ENCODE measurements at regions not wholly inside any gene's neighbourhood (a gene's known extent, or its start where the extent isn't known, plus 50 kb on each side); places are given as distances from the start of the nearest gene placed in this dataset.

DNA sequence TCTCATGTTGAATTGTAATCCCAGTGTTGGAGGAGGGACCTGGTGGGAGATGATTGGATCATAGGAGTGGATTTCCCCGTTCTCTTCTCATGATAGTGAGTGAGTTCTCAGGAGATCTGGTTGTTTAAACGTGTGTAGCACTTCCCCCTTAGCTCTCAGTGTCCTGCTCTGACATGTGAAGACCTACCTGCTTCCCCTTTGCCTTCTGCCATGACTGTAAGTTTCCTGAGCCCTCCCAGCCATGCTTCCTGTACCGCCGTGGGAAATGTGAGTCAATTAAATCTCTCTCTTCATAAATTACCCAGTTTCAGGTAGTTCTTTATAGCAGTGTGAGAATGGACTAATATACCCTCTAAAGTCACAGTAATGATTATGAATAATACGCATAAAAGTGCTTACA, 248.4 kb upstream of the LRRC7 start:
- no peaks in the 10 kb centered on the region for H3K36me3 ChIP-seq
- H3K4me1 ChIP-seq, result no peaks in the 10 kb centered on the region
- DNase-seq (no peak), ATAC-seq (no peak)
- intact Hi-C loops (cut with DNase I), result no loop called here
- peaks cover 0 to 8% (median under 1%) of the 10 kb centered on the region in 11 donors for H3K9me3 ChIP-seq
- WGBS, 2 donors, result 63 to 67% methylated on average over 5 of the region's 5 CpGs
- H3K4me3 ChIP-seq, result no peak overlapping the region
- TF ChIP-seq, protein P1, sequence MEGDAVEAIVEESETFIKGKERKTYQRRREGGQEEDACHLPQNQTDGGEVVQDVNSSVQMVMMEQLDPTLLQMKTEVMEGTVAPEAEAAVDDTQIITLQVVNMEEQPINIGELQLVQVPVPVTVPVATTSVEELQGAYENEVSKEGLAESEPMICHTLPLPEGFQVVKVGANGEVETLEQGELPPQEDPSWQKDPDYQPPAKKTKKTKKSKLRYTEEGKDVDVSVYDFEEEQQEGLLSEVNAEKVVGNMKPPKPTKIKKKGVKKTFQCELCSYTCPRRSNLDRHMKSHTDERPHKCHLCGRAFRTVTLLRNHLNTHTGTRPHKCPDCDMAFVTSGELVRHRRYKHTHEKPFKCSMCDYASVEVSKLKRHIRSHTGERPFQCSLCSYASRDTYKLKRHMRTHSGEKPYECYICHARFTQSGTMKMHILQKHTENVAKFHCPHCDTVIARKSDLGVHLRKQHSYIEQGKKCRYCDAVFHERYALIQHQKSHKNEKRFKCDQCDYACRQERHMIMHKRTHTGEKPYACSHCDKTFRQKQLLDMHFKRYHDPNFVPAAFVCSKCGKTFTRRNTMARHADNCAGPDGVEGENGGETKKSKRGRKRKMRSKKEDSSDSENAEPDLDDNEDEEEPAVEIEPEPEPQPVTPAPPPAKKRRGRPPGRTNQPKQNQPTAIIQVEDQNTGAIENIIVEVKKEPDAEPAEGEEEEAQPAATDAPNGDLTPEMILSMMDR (IDR thresholded peaks at IDR 0.05), result no peak
- H3K27ac ChIP-seq, result no peak overlapping the region
- H3K27me3 ChIP-seq, result no peaks in the 10 kb centered on the region

DNA sequence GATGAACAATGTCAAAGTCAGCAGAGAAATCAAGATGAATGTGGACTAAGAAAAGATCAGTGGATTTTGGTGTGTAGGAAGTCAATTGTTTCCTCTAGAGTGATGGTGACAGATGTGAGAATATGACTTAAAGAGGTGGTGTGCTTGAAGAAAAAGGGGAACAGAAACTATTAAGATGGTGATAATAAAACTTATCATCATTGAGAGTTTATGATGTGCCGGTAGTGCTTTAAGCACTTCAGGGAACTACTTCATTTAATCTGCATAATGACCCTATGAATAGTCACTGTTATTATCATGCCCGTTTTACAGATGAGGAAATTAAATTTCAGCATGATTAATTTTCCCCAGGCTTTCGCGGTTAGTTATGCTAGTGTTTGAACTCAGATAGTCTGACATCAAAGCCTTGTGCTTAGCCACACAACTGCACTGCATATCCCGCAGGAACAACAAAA, 246.9 kb upstream of the LRRC7 start:
- intact Hi-C loops (cut with DNase I), result no loop called here
- H3K9me3 ChIP-seq, result no peaks in the 10 kb centered on the region
- no peak overlapping the region for H3K27ac ChIP-seq
- no peaks in the 10 kb centered on the region for H3K36me3 ChIP-seq
- no peak for ATAC-seq
- no peak overlapping the region for H3K4me3 ChIP-seq
- 62 to 76% methylated on average over 5 of the region's 5 CpGs for WGBS, 2 donors
- no peak for DNase-seq
- TF ChIP-seq, protein P1 (IDR thresholded peaks at IDR 0.05), result no peak
- no peaks in the 10 kb centered on the region for H3K4me1 ChIP-seq
- H3K27me3 ChIP-seq, result no peaks in the 10 kb centered on the region

DNA sequence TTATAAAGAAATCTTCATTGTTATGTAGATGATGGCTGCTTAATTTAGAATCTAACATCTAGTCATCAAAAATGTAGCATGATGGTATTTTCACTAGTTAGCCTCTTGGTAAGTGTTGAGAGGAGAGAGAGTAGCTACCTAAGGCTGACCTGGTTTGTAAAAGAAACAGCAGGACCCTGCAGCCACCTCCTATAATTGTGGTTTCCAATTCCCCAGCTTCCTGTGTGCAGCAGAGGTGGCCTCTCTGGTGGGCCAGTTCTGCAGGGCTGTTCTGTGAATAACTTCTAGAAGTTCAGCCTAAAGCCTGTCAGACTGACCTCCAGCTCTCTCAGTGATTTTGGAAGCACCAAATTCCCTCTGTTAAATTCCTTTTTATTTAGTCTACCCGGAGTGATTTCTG, 246.4 kb upstream of the LRRC7 start:
- whole genome bisulfite sequencing, 2 donors, result 61 to 92% methylated on average over 1 of the region's 1 CpG
- no peak for ATAC-seq
- no peak for DNase-seq
- Histone ChIP-seq H3K27me3 (no peaks in the 10 kb centered on the region), H3K27ac (no peak overlapping the region), H3K9me3 (no peaks in the 10 kb centered on the region), H3K36me3 (no peaks in the 10 kb centered on the region), H3K4me3 (no peak overlapping the region), H3K4me1 (no peaks in the 10 kb centered on the region)
- TF ChIP-seq, protein P1 (IDR thresholded peaks at IDR 0.05), result no peak
- intact Hi-C loops (cut with DNase I), result no loop called here

DNA sequence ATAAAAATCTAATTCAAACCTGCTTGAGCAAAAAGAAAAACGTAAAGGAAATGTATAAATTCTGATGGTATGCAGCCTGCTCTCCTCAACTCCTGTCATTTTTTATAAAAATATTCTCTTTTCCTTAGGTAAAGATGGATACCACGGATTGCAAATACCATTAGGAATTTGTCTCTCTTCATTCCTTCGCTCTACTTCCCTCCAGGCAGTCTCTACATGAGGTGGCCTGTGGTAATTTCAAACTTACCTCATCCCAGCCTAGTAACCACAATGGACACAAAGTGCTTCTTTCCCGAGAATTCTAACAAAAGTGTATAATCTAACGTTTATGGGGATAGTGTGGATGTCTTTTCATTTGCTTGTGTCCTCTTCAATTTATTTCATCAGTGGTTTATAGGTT, 239.5 kb upstream of the LRRC7 start:
- TF ChIP-seq, protein P1 (IDR thresholded peaks at IDR 0.05), result no peak
- intact Hi-C loops (cut with DNase I), result no loop called here
- ATAC-seq (no peak), DNase-seq (no peak)
- Histone ChIP-seq H3K36me3 (no peaks in the 10 kb centered on the region), H3K4me1 (no peaks in the 10 kb centered on the region), H3K4me3 (no peak overlapping the region), H3K27me3 (no peaks in the 10 kb centered on the region), H3K27ac (no peak overlapping the region), H3K9me3 (peaks cover 0 to 17% (median 6%) of the 10 kb centered on the region in 11 donors)
- 78 to 82% methylated on average over 5 of the region's 5 CpGs for WGBS, 2 donors

All from heart right ventricle (tissue), 16 donors.